OCI-LY7 (cell line): ENCODE measurements at regions not wholly inside any gene's neighbourhood (a gene's known extent, or its start where the extent isn't known, plus 50 kb on each side); places are given as distances from the start of the nearest gene placed in this dataset.

ENCODE experiments used
- BruUV-seq: library from RNA; stranded (reverse); fragments of 400-500 nt; replicated peaks from 2 replicates; lab custom pipeline; 2021; lab: Mats Ljungman, UMichigan
- CTCF ChIA-PET: fragments of 300-600 bp; sonication (Branson Sonifier 250); formaldehyde crosslinking; loops from one replicate; lab custom pipeline; 2022; ENCODE audit warnings: antibody characterized with exemption; ENCODE audit not compliant: unreplicated experiment; lab: Charles Lee
- POLR2A ChIA-PET: fragments of 300-600 bp; sonication (Branson Sonifier 250); formaldehyde crosslinking; loops from one replicate; lab custom pipeline; 2022; ENCODE audit warnings: antibody characterized with exemption; lab: Charles Lee
- DNase-seq: peaks from one replicate; pipeline ENCODE4 v3.0.0-alpha.2; 2015; ENCODE audit warnings: low spot score
- H2AFZ ChIP-seq: fragments of 200-600 bp; sonication (generic), shearing (Covaris generic); 2 replicates; pipeline ENCODE4 v1.6.1; 2014; ENCODE audit warnings: mild to moderate bottlenecking, antibody characterized with exemption, low read length, moderate library complexity
- H3K27ac ChIP-seq: fragments of 200-600 bp; sonication (generic); 2 replicates; pipeline ENCODE4 v1.5.1; 2014; ENCODE audit warnings: mixed run types, low read depth, mild to moderate bottlenecking, moderate library complexity, low read length, inconsistent platforms; ENCODE audit not compliant: poor library complexity, severe bottlenecking
- H3K36me3 ChIP-seq: fragments of 200-600 bp; sonication (generic); 2 replicates; pipeline ENCODE4 v1.6.1; 2014; ENCODE audit warnings: mild to moderate bottlenecking, antibody characterized with exemption, low read length, moderate library complexity, mixed read lengths; ENCODE audit not compliant: insufficient read depth
- H3K4me1 ChIP-seq: fragments of 200-600 bp; sonication (generic); 2 replicates; pipeline ENCODE4 v1.5.1; 2014; ENCODE audit warnings: mild to moderate bottlenecking, low read length; ENCODE audit not compliant: insufficient read depth, poor library complexity, severe bottlenecking
- H3K4me2 ChIP-seq: fragments of 200-600 bp; sonication (generic); 2 replicates; pipeline ENCODE4 v1.6.1; 2014; ENCODE audit warnings: mild to moderate bottlenecking, low read length
- H3K4me3 ChIP-seq: fragments of 200-600 bp; sonication (generic); 2 replicates; pipeline ENCODE4 v1.5.1; 2014; ENCODE audit warnings: mild to moderate bottlenecking, low read depth, low read length; ENCODE audit not compliant: poor library complexity, severe bottlenecking
- H3K79me2 ChIP-seq: fragments of 200-600 bp; sonication (generic); 2 replicates; pipeline ENCODE4 v1.6.1; 2016; ENCODE audit warnings: low read depth, mild to moderate bottlenecking, low read length, moderate library complexity, mixed read lengths; ENCODE audit not compliant: insufficient read depth
- H3K9me2 ChIP-seq: fragments of 200-600 bp; sonication (generic); 2 replicates; pipeline ENCODE4 v1.6.1; 2016; ENCODE audit warnings: mild to moderate bottlenecking, low read length, mixed read lengths; ENCODE audit not compliant: insufficient read depth
- H3K9me3 ChIP-seq: fragments of 200-600 bp; sonication (generic); 2 replicates; pipeline ENCODE4 v1.6.1; 2014; ENCODE audit warnings: mild to moderate bottlenecking, mixed run types, low read length, mixed read lengths
- H4K20me1 ChIP-seq: fragments of 200-600 bp; sonication (generic); 2 replicates; pipeline ENCODE4 v1.6.1; 2014; ENCODE audit warnings: mild to moderate bottlenecking, antibody characterized with exemption, low read length, moderate library complexity, mixed read lengths; ENCODE audit not compliant: insufficient read depth
- CTCF ChIP-seq: fragments of 200-600 bp; sonication (generic); conservative IDR thresholded peaks from 2 replicates; pipeline ENCODE4 v1.5.1; 2014; ENCODE audit warnings: mild to moderate bottlenecking, antibody characterized with exemption, low read length, moderate library complexity, mixed read lengths
- EZH2phosphoT487 ChIP-seq: fragments of 200-600 bp; sonication (generic); IDR thresholded peaks from 2 replicates; pipeline ENCODE4 v1.6.1; 2018; ENCODE audit warnings: low read depth, borderline replicate concordance, mild to moderate bottlenecking, mixed run types, antibody characterized with exemption, low read length, moderate library complexity, mixed read lengths
- intact Hi-C: fragments of 100-400 bp; cut with micrococcal nuclease; formaldehyde crosslinking; loops from one replicate; pipeline ENCODE4 v1.10.0; 2022; ENCODE audit not compliant: unreplicated experiment

- intact Hi-C loops, result no loop called here
- Histone ChIP-seq H3K36me3 (no peaks in the 10 kb centered on the region), H3K9me3 (no peaks in the 10 kb centered on the region), H3K27ac (no peak overlapping the region), H3K4me3 (no peak overlapping the region), H3K9me2 (no peaks in the 10 kb centered on the region), H3K4me1 (no peaks in the 10 kb centered on the region), H3K4me2 (no peak overlapping the region), H2AFZ (no peak overlapping the region), H4K20me1 (no peaks in the 10 kb centered on the region), H3K79me2 (no peaks in the 10 kb centered on the region)
- CTCF ChIA-PET, result no interaction called here
- no peak for TF ChIP-seq EZH2phosphoT487
- TF ChIP-seq CTCF, result no peak
- DNase-seq, result no peak
- POLR2A ChIA-PET, result no interaction called here
- BruUV-seq, result no TSS peak
Measured at GRCh38 chr18:10093445-10093844, 179.6 kb downstream of the VAPA start.

- H3K79me2 ChIP-seq, result no peaks in the 10 kb centered on the region
- no peaks in the 10 kb centered on the region for H3K9me3 ChIP-seq
- H3K36me3 ChIP-seq, result no peaks in the 10 kb centered on the region
- no peaks in the 10 kb centered on the region for H3K9me2 ChIP-seq
- no peak overlapping the region for H2AFZ ChIP-seq
- H3K4me3 ChIP-seq, result no peak overlapping the region
- H3K4me2 ChIP-seq, result no peak overlapping the region
- H4K20me1 ChIP-seq, result no peaks in the 10 kb centered on the region
- no TSS peak for BruUV-seq
- intact Hi-C loops, result no loop called here
- ChIA-PET POLR2A (no interaction called here), CTCF (no interaction called here)
- no peak overlapping the region for H3K27ac ChIP-seq
- no peak for DNase-seq
- TF ChIP-seq CTCF (no peak), EZH2phosphoT487 (no peak)
- no peaks in the 10 kb centered on the region for H3K4me1 ChIP-seq
Measured at GRCh38 chr18:10094154-10094553, 180.3 kb downstream of the VAPA start.

- no peaks in the 10 kb centered on the region for H4K20me1 ChIP-seq
- H3K9me2 ChIP-seq, result no peaks in the 10 kb centered on the region
- H3K36me3 ChIP-seq, result no peaks in the 10 kb centered on the region
- no peak for TF ChIP-seq EZH2phosphoT487
- no peak for TF ChIP-seq CTCF
- ChIA-PET POLR2A (no interaction called here), CTCF (no interaction called here)
- no peaks in the 10 kb centered on the region for H3K9me3 ChIP-seq
- H3K27ac ChIP-seq, result no peak overlapping the region
- H3K79me2 ChIP-seq, result no peaks in the 10 kb centered on the region
- intact Hi-C loops, result no loop called here
- H3K4me3 ChIP-seq, result no peak overlapping the region
- H2AFZ ChIP-seq, result no peak overlapping the region
- DNase-seq, result no peak
- H3K4me1 ChIP-seq, result no peaks in the 10 kb centered on the region
- BruUV-seq, result no TSS peak
- H3K4me2 ChIP-seq, result no peak overlapping the region
Measured at GRCh38 chr18:10094655-10095054, 180.8 kb downstream of the VAPA start.
